ENCODE measurements at regions not wholly inside any gene's neighbourhood (a gene's known extent, or its start where the extent isn't known, plus 50 kb on each side); places are given as distances from the start of the nearest gene placed in this dataset.
"Not testable (repeated sequence)": the region's sequence is repeated elsewhere in the genome, so short reads cannot be mapped to it uniquely, and the experiment has no call there.

GRCh38 chr10:53361936-53362335, 589.4 kb upstream of the MBL2 start:
- Histone ChIP-seq H3K4me2 (replicated peaks; ENCODE audit: extremely low read depth, low read length, poor library complexity, severe bottlenecking) (no peak overlapping the region), H3K36me3 (replicated peaks in 1 of 2; ENCODE audit: control insufficient read depth in 1 of 2, insufficient read depth in 2 of 2, low read length in 2 of 2) (no peaks in the 10 kb centered on the region), H3K9me3 (replicated peaks in 1 of 2; ENCODE audit: control insufficient read depth in 1 of 2, insufficient read depth in 1 of 2, low read length in 2 of 2) (no peaks in the 10 kb centered on the region), H3K79me2 (ENCODE audit: insufficient read depth, low read length) (no peaks in the 10 kb centered on the region), H3K27me3 (ENCODE audit: control insufficient read depth in 2 of 2, insufficient read depth in 2 of 2, low read length in 2 of 2) (no peaks in the 10 kb centered on the region), H3K4me1 (ENCODE audit: control insufficient read depth in 1 of 2, insufficient read depth in 2 of 2, low read length in 2 of 2) (no peaks in the 10 kb centered on the region), H3K9ac (ENCODE audit: insufficient read depth, low read length, poor library complexity, severe bottlenecking) (no peak overlapping the region), H3K27ac (ENCODE audit: low read depth in 1 of 2, low read length in 2 of 2) (no peak overlapping the region), H2AFZ (ENCODE audit: insufficient read depth, low read depth, low read length, poor library complexity, severe bottlenecking) (no peak overlapping the region), H4K20me1 (ENCODE audit: insufficient read depth, low read length) (no peaks in the 10 kb centered on the region), H3K4me3 (replicated peaks in 1 of 3; ENCODE audit: low read depth in 2 of 3, low read length in 3 of 3) (no peak overlapping the region)
- Mint-ChIP-seq H3K36me3 (no peaks in the 10 kb centered on the region), H3K9me3 (peaks cover 0 to 11% (median 5%) of the 10 kb centered on the region in 7 donors), H3K27ac (no peak overlapping the region), H3K4me3 (no peak overlapping the region), H3K4me1 (no peaks in the 10 kb centered on the region), H3K27me3 (ENCODE audit: low read depth in 3 of 3) (peaks cover 0 to 2% (median 1%) of the 10 kb centered on the region in 3 donors)
- no peak for TF ChIP-seq CTCF (IDR thresholded peaks at IDR 0.05)
- no peak for DNase-seq
- intact Hi-C loops (cut with micrococcal nuclease), result no loop called here
- WGBS (ENCODE audit: insufficient coverage), result no CpG with 5 or more reads among the region's 2 CpGs

GRCh38 chr10:53361281-53361680, 588.7 kb upstream of the MBL2 start:
- intact Hi-C loops (cut with micrococcal nuclease), result no loop called here
- H3K27ac Mint-ChIP-seq, result no peak overlapping the region
- Histone ChIP-seq H2AFZ (ENCODE audit: insufficient read depth, low read depth, low read length, poor library complexity, severe bottlenecking) (no peak overlapping the region), H3K9ac (ENCODE audit: insufficient read depth, low read length, poor library complexity, severe bottlenecking) (no peak overlapping the region), H3K27me3 (ENCODE audit: control insufficient read depth in 2 of 2, insufficient read depth in 2 of 2, low read length in 2 of 2) (no peaks in the 10 kb centered on the region), H3K79me2 (ENCODE audit: insufficient read depth, low read length) (no peaks in the 10 kb centered on the region), H3K4me3 (replicated peaks in 1 of 3; ENCODE audit: low read depth in 2 of 3, low read length in 3 of 3) (no peak overlapping the region), H3K4me1 (ENCODE audit: control insufficient read depth in 1 of 2, insufficient read depth in 2 of 2, low read length in 2 of 2) (no peaks in the 10 kb centered on the region), H4K20me1 (ENCODE audit: insufficient read depth, low read length) (no peaks in the 10 kb centered on the region), H3K9me3 (replicated peaks in 1 of 2; ENCODE audit: control insufficient read depth in 1 of 2, insufficient read depth in 1 of 2, low read length in 2 of 2) (no peaks in the 10 kb centered on the region), H3K4me2 (replicated peaks; ENCODE audit: extremely low read depth, low read length, poor library complexity, severe bottlenecking) (no peak overlapping the region), H3K27ac (ENCODE audit: low read depth in 1 of 2, low read length in 2 of 2) (no peak overlapping the region), H3K36me3 (replicated peaks in 1 of 2; ENCODE audit: control insufficient read depth in 1 of 2, insufficient read depth in 2 of 2, low read length in 2 of 2) (no peaks in the 10 kb centered on the region)
- peaks cover 0 to 11% (median 5%) of the 10 kb centered on the region in 7 donors for H3K9me3 Mint-ChIP-seq
- no peaks in the 10 kb centered on the region for H3K36me3 Mint-ChIP-seq
- no peak for TF ChIP-seq CTCF (IDR thresholded peaks at IDR 0.05)
- peaks cover 0 to 2% (median 1%) of the 10 kb centered on the region in 3 donors for H3K27me3 Mint-ChIP-seq (ENCODE audit: low read depth in 3 of 3)
- H3K4me1 Mint-ChIP-seq, result no peaks in the 10 kb centered on the region
- H3K4me3 Mint-ChIP-seq, result no peak overlapping the region
- DNase-seq, result no peak
- 100% methylated on average over 1 of the region's 1 CpG for WGBS (ENCODE audit: insufficient coverage)

GRCh38 chr10:53358978-53359377, 586.4 kb upstream of the MBL2 start:
- H2AFZ ChIP-seq (ENCODE audit: insufficient read depth, low read depth, low read length, poor library complexity, severe bottlenecking); H3K36me3 ChIP-seq (replicated peaks in 1 of 2; ENCODE audit: control insufficient read depth in 1 of 2, insufficient read depth in 2 of 2, low read length in 2 of 2); H3K4me1 Mint-ChIP-seq; H4K20me1 ChIP-seq (ENCODE audit: insufficient read depth, low read length); H3K4me3 ChIP-seq (replicated peaks in 1 of 3; ENCODE audit: low read depth in 2 of 3, low read length in 3 of 3); H3K27me3 ChIP-seq (ENCODE audit: control insufficient read depth in 2 of 2, insufficient read depth in 2 of 2, low read length in 2 of 2); H3K4me1 ChIP-seq (ENCODE audit: control insufficient read depth in 1 of 2, insufficient read depth in 2 of 2, low read length in 2 of 2); H3K27ac ChIP-seq (ENCODE audit: low read depth in 1 of 2, low read length in 2 of 2); H3K27me3 Mint-ChIP-seq (ENCODE audit: low read depth in 3 of 3); H3K4me3 Mint-ChIP-seq; H3K9ac ChIP-seq (ENCODE audit: insufficient read depth, low read length, poor library complexity, severe bottlenecking); DNase-seq; H3K4me2 ChIP-seq (replicated peaks; ENCODE audit: extremely low read depth, low read length, poor library complexity, severe bottlenecking); intact Hi-C loops (cut with micrococcal nuclease); H3K9me3 ChIP-seq (replicated peaks in 1 of 2; ENCODE audit: control insufficient read depth in 1 of 2, insufficient read depth in 1 of 2, low read length in 2 of 2); H3K36me3 Mint-ChIP-seq; H3K79me2 ChIP-seq (ENCODE audit: insufficient read depth, low read length): not testable (repeated sequence)
- peak overlapping the region in 1 of 7 donors; percentile 51 for H3K27ac Mint-ChIP-seq
- peaks cover 0 to 12% (median 6%) of the 10 kb centered on the region in 7 donors for H3K9me3 Mint-ChIP-seq
- WGBS (ENCODE audit: insufficient coverage), result 80% methylated on average over 1 of the region's 4 CpGs
